Large intestine (tissue), 3 donors: ENCODE measurements at regions not wholly inside any gene's neighbourhood (a gene's known extent, or its start where the extent isn't known, plus 50 kb on each side); places are given as distances from the start of the nearest gene placed in this dataset.

ENCODE experiments used
- DNase-seq, 2 donors: peaks; one replicate each; pipeline versions ENCODE4 v3.0.0 to v3.0.0-alpha.2; 2013
- H3K27ac ChIP-seq: one replicate; pipeline ENCODE4 v1.5.1; 2013; ENCODE audit warnings: low read length
- H3K27me3 ChIP-seq: 2 replicates; pipeline ENCODE4 v1.6.1; 2013; ENCODE audit warnings: low read length; ENCODE audit not compliant: control insufficient read depth, insufficient read depth
- H3K36me3 ChIP-seq: 2 replicates; pipeline ENCODE4 v1.6.1; 2013; ENCODE audit warnings: low read length; ENCODE audit not compliant: control insufficient read depth, insufficient read depth
- H3K4me1 ChIP-seq: one replicate; pipeline ENCODE4 v1.6.1; 2013; ENCODE audit warnings: low read length; ENCODE audit not compliant: control insufficient read depth, insufficient read depth
- H3K4me3 ChIP-seq: one replicate; pipeline ENCODE4 v1.5.1; 2013; ENCODE audit warnings: low read length
- H3K9me3 ChIP-seq: one replicate; pipeline ENCODE4 v1.6.1; 2013; ENCODE audit warnings: mild to moderate bottlenecking, low read depth, low read length, moderate library complexity; ENCODE audit not compliant: control insufficient read depth
- WGBS: methylation state at CpG from one replicate; pipeline ENCODE4 v1.1.5; 2013; ENCODE audit warnings: low lambda C conversion rate; ENCODE audit not compliant: insufficient coverage; 5-methylcytosine and 5-hydroxymethylcytosine counted together

DNA sequence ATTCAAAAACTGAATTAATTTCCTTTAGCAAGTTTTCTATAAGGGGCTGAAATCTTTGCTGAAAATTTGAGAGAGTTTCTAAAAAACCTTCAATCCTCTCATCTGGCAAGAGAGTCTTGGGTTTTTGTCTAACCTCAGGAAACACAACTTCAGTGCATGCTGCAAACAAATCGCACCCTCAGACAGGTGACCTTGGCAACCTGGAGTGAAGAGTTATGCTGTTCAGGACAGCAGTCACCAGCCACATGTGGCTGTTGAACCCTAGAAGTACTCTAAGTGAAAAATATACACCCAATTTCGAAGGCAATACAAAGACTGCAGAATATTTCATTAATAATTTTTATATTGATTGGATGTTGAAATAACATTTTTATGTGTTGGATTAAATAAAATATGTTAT is 184.8 kb downstream of the RPS29 start:
- WGBS, result 87% methylated on average over 2 of the region's 2 CpGs
- no peaks in the 10 kb centered on the region for H3K4me1 ChIP-seq
- no peaks in the 10 kb centered on the region for H3K36me3 ChIP-seq
- no peak overlapping the region for H3K27ac ChIP-seq
- no peak overlapping the region for H3K4me3 ChIP-seq
- no peaks in the 10 kb centered on the region for H3K9me3 ChIP-seq
- no peak for DNase-seq
- H3K27me3 ChIP-seq, result no peaks in the 10 kb centered on the region

DNA sequence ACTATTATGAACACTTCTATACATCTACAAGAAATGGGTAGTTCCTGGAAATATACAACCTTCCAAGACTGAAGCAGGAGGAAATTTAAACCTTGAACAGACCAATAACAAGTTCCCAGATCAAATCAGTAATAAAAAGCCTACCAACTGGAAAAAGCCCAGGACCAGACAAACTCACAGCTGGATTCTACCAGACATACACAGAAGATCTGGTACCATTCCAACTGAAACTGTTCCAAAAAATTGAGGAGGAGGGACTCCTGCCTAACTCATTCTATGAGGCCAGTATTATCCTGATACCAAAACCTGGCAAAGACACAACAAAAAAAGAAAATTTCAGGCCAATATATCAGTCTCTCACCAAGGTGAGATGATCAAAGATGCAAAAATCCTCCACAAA is 189.4 kb downstream of the RPS29 start:
- Histone ChIP-seq H3K4me1 (no peaks in the 10 kb centered on the region), H3K27ac (no peak overlapping the region), H3K9me3 (no peaks in the 10 kb centered on the region), H3K4me3 (no peak overlapping the region), H3K27me3 (no peaks in the 10 kb centered on the region), H3K36me3 (no peaks in the 10 kb centered on the region)
- no peak for DNase-seq

DNA sequence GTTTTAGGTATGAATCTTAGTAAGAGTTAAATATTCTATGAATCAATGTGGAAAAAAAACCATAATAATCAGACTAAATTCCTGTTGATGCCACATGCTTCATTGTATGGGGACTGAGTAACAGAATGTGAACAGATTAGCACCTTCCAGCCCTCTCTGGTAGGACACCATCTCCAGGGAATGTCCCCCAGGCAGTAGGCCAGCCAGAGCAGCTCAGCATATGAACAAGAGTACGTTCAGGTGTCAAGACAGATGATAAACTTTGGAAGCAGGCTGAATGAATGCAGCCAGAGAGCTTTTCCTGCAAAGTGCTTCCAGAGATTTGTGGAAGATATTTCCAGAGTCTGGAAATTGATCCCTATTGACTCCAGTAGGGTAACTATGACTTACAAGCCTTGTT is 204.4 kb downstream of the RPS29 start:
- WGBS, result no CpG with 5 or more reads among the region's 1 CpG

DNA sequence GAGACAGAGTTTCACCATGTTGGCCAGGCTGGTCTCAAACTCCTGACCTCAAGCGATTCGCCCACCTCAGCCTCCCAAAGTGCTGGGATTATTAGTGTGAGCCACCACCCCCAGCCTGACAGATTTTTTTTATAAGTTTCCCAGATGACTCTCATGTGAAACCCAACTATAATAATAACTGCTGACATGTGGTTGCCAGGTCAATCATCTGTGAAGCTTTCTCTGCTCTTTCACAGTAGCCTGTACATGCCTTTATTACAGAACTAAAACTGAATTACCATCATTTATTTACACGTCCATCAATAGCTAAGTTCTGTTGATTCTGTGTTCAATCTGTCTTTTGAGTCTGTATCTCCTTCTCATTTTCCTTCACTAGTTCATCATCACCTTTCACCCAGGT is 218.5 kb downstream of the RPS29 start:
- H3K27me3 ChIP-seq, result no peaks in the 10 kb centered on the region
- H3K4me3 ChIP-seq, result no peak overlapping the region
- no peak for DNase-seq
- H3K27ac ChIP-seq, result no peak overlapping the region
- WGBS, result 90% methylated on average over 1 of the region's 3 CpGs
- H3K4me1 ChIP-seq, result no peaks in the 10 kb centered on the region
- no peaks in the 10 kb centered on the region for H3K36me3 ChIP-seq
- no peaks in the 10 kb centered on the region for H3K9me3 ChIP-seq

More for the DNA sequence above, 204.4 kb downstream of the RPS29 start:
- Histone ChIP-seq H3K9me3 (no peaks in the 10 kb centered on the region), H3K36me3 (no peaks in the 10 kb centered on the region), H3K4me3 (no peak overlapping the region), H3K27me3 (no peaks in the 10 kb centered on the region), H3K4me1 (no peaks in the 10 kb centered on the region), H3K27ac (no peak overlapping the region)
- DNase-seq, result no peak

DNA sequence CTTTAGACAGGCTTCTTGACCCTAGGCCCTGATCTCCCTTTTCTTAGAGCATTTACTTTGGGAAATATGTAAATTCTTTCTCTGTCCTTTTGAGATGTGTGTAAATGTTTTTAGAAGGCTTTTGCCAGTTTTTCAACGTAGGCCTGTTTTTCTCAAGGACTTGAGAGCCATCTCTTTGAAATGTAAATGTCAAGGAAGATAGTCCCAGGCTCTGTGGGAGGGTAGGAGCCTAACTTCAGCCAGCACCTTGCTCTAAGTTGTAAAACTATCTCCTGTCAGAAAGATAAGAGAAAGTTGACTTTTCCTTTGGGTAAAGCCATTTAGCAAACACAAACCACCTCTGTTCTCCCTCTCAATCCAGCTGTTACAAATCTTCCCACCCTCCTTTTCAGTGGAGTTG is 219.8 kb downstream of the RPS29 start:
- no peaks in the 10 kb centered on the region for H3K36me3 ChIP-seq
- no peak overlapping the region for H3K27ac ChIP-seq
- no peak overlapping the region for H3K4me3 ChIP-seq
- no peak for DNase-seq
- no CpG with 5 or more reads among the region's 1 CpG for WGBS
- no peaks in the 10 kb centered on the region for H3K27me3 ChIP-seq
- H3K4me1 ChIP-seq, result no peaks in the 10 kb centered on the region
- no peaks in the 10 kb centered on the region for H3K9me3 ChIP-seq

DNA sequence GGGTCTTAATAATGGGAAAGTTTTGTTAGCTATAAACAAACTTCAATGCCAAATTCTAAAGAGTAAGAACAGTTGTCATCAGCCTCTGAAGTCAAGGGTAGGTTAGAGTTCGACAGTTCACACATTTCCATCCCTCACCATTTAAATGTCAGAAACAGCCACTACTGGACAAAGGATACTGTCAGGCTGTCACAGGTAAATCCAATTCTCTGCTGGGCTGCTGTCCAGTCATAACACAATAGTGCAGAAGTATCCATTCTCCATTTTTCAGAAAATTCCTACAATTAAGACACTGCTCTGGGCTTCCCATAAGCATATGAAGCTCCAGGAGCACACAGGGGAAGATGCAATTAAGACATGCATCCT is 221.4 kb downstream of the RPS29 start:
- Histone ChIP-seq H3K4me3 (no peak overlapping the region), H3K36me3 (no peaks in the 10 kb centered on the region), H3K27me3 (no peaks in the 10 kb centered on the region), H3K4me1 (no peaks in the 10 kb centered on the region), H3K9me3 (no peaks in the 10 kb centered on the region), H3K27ac (no peak overlapping the region)
- no peak for DNase-seq
- WGBS, result no CpG with 5 or more reads among the region's 1 CpG

DNA sequence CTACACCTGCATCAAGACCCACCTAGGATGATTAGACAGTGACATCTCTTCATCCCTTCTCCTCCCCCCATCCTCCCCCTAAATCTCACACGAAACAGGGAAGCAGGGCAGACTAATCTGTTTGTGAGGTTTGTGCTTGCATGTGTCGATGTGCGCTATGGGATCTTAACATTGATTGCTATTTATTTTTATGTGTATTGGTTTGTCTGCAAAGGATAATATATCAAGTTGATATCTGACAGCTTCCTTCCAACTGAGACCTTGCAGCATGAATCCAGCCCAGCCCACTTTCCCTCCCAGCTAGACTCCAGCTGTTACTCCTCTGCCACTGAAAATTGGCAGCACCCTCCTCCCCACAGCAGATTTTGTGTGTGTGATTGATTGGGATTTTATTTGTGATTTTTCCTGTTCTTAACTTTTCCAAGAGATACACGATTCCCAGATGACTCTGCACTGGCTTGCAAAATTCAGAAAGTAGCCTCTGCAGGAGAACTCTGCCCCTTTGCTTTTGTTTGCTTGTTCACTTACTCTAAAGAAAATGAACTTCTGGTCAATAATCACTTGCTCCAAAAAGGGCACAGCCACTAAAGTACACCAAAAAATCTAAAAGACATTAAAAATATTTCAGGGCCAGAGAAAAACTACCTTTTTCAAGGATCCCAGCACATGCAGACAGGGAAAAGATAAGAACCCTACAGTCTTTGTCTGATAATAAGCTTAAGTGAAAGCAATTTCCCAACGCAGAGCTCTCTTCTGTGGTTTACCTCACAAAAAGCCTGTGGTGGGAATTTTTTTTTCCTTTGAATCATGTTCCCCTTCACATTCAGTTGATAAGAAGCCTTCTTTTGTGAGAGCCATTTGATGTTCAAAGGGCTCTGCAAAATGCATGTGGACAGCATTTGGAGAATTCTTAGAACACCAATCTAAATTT is 222.1 kb downstream of the RPS29 start:
- no peaks in the 10 kb centered on the region for H3K4me1 ChIP-seq
- no peaks in the 10 kb centered on the region for H3K36me3 ChIP-seq
- no peak overlapping the region for H3K4me3 ChIP-seq
- no peak for DNase-seq
- no peaks in the 10 kb centered on the region for H3K27me3 ChIP-seq
- no peak overlapping the region for H3K27ac ChIP-seq
- no CpG with 5 or more reads among the region's 5 CpGs for WGBS
- H3K9me3 ChIP-seq, result no peaks in the 10 kb centered on the region

DNA sequence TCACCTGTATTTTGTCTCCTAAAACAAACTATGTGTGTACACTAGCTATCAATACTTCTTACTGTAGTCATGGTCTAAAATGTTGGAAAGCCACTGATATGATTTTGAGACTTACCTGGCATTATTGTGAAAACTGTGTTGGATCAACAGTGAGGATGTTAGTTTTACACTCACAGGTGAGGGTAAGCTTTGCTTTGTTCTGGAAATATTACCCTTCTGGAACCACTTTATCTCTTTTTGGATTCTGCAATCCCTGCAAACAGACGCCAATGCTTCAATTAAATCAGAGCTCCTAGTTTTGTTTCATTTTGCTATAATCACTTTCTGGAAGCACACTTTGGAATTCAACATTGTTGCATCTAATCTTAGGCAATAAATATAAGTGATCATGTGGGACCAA is 223.3 kb downstream of the RPS29 start:
- H3K4me1 ChIP-seq, result no peaks in the 10 kb centered on the region
- no peaks in the 10 kb centered on the region for H3K27me3 ChIP-seq
- H3K27ac ChIP-seq, result no peak overlapping the region
- no peak overlapping the region for H3K4me3 ChIP-seq
- DNase-seq, result no peak
- no peaks in the 10 kb centered on the region for H3K36me3 ChIP-seq
- H3K9me3 ChIP-seq, result no peaks in the 10 kb centered on the region
- 67% methylated on average over 1 of the region's 1 CpG for WGBS

DNA sequence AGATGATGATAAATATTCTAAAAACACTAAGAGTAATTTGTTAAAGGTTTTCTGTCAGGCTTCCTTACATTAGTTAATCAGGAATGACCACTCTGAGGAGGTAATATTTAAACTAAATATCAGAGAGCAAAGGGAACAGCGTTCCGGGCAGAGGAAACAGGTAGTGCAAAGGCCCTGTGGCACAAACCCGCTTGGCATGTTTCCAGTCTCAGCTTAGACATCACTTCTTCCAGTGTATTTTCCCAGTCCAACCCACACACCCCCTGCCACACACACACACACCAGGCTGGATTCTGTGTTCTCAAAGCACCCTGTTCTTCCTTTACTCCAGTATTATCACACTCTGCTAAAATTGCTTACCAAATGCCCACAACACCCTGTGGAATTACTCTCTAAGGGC is 247.1 kb downstream of the RPS29 start:
- H3K4me3 ChIP-seq, result no peak overlapping the region
- H3K9me3 ChIP-seq, result no peaks in the 10 kb centered on the region
- DNase-seq, result no peak
- no peak overlapping the region for H3K27ac ChIP-seq
- no peaks in the 10 kb centered on the region for H3K27me3 ChIP-seq
- WGBS, result no CpG with 5 or more reads among the region's 3 CpGs
- no peaks in the 10 kb centered on the region for H3K4me1 ChIP-seq
- no peaks in the 10 kb centered on the region for H3K36me3 ChIP-seq

DNA sequence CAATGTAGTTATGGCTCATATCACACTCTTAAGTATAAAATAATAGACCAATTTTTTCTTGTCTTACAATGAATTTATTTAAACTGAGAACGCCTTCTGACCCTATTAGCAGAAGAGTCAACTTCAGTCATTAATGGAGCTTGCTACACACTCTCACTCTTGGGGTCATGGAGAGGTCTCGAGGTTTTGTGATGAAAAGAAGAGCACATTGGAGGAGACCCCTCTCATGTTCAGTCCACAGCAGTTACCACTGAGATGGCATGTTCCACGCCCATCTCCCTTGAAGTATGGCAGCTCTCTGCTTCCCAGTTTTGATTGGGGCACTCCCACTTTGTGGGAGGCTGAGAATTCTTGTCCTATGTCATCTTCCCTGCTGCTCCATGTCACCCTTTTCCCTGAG is 266.4 kb downstream of the RPS29 start:
- DNase-seq, result no peak
- Histone ChIP-seq H3K27ac (no peak overlapping the region), H3K36me3 (no peaks in the 10 kb centered on the region), H3K9me3 (no peaks in the 10 kb centered on the region), H3K4me3 (no peak overlapping the region), H3K27me3 (no peaks in the 10 kb centered on the region), H3K4me1 (no peaks in the 10 kb centered on the region)
- WGBS, result 63% methylated on average over 1 of the region's 3 CpGs

DNA sequence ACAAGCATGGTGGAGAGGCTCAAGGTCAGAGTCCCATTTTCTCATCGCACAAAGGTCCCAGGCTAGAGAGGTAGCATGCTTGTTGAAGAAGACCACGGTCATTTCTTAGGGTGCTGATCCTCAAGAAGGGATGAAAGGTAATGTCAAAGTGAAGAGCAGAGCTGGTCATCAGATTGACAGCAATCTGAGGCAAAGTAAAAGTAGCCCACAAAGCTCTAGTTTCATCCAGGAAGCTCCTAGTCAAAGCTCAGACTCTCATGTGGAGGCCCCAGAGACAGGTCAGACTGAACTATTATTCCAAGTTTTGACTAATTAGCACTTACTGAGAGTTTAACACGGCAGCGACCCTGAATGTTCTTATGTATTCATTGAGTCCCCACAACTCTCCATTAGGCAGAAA is 270.6 kb downstream of the RPS29 start:
- DNase-seq, result no peak
- Histone ChIP-seq H3K9me3 (no peaks in the 10 kb centered on the region), H3K4me3 (no peak overlapping the region), H3K27ac (no peak overlapping the region), H3K27me3 (no peaks in the 10 kb centered on the region), H3K36me3 (no peaks in the 10 kb centered on the region), H3K4me1 (no peaks in the 10 kb centered on the region)
- no CpG with 5 or more reads among the region's 4 CpGs for WGBS
